ENCODE measurements at regions not wholly inside any gene's neighbourhood (a gene's known extent, or its start where the extent isn't known, plus 50 kb on each side); places are given as distances from the start of the nearest gene placed in this dataset.

DNA sequence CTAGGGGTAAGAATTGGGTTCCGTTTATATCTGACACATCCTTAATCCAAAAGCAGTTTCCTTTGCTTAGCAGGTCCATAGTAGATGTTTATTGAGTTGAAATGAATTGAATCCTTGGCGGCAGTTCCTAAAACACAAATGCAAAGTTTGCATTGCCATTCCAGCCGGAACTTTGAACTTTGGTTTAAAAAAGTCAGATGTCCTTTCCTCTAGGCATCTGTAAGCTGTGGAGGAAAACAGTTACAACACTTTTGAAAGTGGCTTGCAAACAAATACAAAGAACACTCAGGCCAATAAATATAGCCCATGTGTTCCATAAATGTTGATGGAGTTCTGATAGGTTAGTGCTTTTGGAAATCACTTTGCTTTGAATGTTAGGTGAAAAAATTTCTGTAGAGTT, 374.7 kb upstream of the RARB start:
- H3K27me3 ChIP-seq (ENCODE audit: insufficient read depth, low read depth), result no peaks in the 10 kb centered on the region
- H4K20me1 ChIP-seq (ENCODE audit: insufficient read depth), result no peaks in the 10 kb centered on the region
- BruUV-seq (replicated peaks), result no TSS peak
- H3K9me3 ChIP-seq (ENCODE audit: insufficient read depth, low read depth), result no peaks in the 10 kb centered on the region
- H3K4me1 ChIP-seq (replicated peaks; ENCODE audit: insufficient read depth), result no peaks in the 10 kb centered on the region
- CTCF ChIA-PET, result no interaction called here
- TF ChIP-seq, protein P1, sequence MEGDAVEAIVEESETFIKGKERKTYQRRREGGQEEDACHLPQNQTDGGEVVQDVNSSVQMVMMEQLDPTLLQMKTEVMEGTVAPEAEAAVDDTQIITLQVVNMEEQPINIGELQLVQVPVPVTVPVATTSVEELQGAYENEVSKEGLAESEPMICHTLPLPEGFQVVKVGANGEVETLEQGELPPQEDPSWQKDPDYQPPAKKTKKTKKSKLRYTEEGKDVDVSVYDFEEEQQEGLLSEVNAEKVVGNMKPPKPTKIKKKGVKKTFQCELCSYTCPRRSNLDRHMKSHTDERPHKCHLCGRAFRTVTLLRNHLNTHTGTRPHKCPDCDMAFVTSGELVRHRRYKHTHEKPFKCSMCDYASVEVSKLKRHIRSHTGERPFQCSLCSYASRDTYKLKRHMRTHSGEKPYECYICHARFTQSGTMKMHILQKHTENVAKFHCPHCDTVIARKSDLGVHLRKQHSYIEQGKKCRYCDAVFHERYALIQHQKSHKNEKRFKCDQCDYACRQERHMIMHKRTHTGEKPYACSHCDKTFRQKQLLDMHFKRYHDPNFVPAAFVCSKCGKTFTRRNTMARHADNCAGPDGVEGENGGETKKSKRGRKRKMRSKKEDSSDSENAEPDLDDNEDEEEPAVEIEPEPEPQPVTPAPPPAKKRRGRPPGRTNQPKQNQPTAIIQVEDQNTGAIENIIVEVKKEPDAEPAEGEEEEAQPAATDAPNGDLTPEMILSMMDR (conservative IDR thresholded peaks at IDR 0.05), result no peak
- no peak for TF ChIP-seq EZH2 (IDR thresholded peaks at IDR 0.05; ENCODE audit: low read depth)
- no peaks in the 10 kb centered on the region for H3K79me2 ChIP-seq (ENCODE audit: low read depth)
- POLR2A ChIA-PET (ENCODE audit: unreplicated experiment), result no interaction called here
- no peak overlapping the region for H3K27ac ChIP-seq
- no peak overlapping the region for H3K4me2 ChIP-seq
- H3K4me3 ChIP-seq, result no peak overlapping the region
- H3F3A ChIP-seq (ENCODE audit: insufficient read depth, low read depth), result no peaks in the 10 kb centered on the region
- intact Hi-C loops (cut with micrococcal nuclease; ENCODE audit: unreplicated experiment), result no loop called here
- no peaks in the 10 kb centered on the region for H3K36me3 ChIP-seq (ENCODE audit: low read depth)
- no peaks in the 10 kb centered on the region for H3K9me2 ChIP-seq (ENCODE audit: insufficient read depth)
- DNase-seq, result no peak
- no peak overlapping the region for H2AFZ ChIP-seq

DNA sequence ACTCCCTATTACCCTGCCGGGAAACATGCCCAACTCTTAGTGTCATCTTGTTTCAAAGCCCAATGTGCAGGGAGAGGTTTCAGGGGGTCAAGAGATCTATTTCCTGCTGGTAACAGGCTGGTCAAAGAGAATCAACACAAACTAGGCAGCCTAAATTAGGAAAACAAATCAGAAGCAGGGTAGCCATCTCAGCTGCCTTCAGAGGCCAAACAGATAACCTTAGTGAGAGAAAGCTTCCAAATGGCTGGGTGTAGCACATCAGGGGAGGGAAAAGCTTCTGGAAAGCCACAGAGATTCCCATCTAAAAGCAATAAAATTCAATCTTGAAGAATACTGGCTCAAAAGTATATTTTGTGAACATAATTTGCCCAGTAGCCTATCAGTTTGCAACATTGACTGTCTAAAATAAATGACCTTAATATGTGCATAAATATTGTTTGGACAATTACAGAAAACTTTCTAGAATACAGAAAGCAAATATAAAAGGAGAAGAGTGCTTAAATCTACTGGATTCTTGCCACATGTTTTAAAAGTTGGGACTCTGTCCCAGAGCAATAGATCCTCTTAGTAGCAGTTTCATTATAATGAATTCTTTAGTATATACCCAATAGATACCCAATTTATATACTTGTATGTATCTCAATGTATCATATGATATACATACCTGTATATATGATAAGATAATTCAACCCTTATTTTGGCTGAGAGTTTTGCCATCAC, 371.9 kb upstream of the RARB start:
- intact Hi-C loops (cut with micrococcal nuclease; ENCODE audit: unreplicated experiment), result no loop called here
- H3K36me3 ChIP-seq (ENCODE audit: low read depth), result no peaks in the 10 kb centered on the region
- ChIA-PET CTCF (no interaction called here), POLR2A (ENCODE audit: unreplicated experiment) (no interaction called here)
- H3K4me2 ChIP-seq, result no peak overlapping the region
- no peaks in the 10 kb centered on the region for H3K9me2 ChIP-seq (ENCODE audit: insufficient read depth)
- no peak overlapping the region for H3K27ac ChIP-seq
- no peak overlapping the region for H3K4me3 ChIP-seq
- BruUV-seq (replicated peaks), result no TSS peak
- no peaks in the 10 kb centered on the region for H3F3A ChIP-seq (ENCODE audit: insufficient read depth, low read depth)
- H3K79me2 ChIP-seq (ENCODE audit: low read depth), result no peaks in the 10 kb centered on the region
- no peaks in the 10 kb centered on the region for H3K9me3 ChIP-seq (ENCODE audit: insufficient read depth, low read depth)
- no peak for TF ChIP-seq EZH2 (IDR thresholded peaks at IDR 0.05; ENCODE audit: low read depth)
- TF ChIP-seq, protein P1 (conservative IDR thresholded peaks at IDR 0.05), result no peak
- no peaks in the 10 kb centered on the region for H3K27me3 ChIP-seq (ENCODE audit: insufficient read depth, low read depth)
- H4K20me1 ChIP-seq (ENCODE audit: insufficient read depth), result no peaks in the 10 kb centered on the region
- no peaks in the 10 kb centered on the region for H3K4me1 ChIP-seq (replicated peaks; ENCODE audit: insufficient read depth)
- DNase-seq, result no peak
- no peak overlapping the region for H2AFZ ChIP-seq

DNA sequence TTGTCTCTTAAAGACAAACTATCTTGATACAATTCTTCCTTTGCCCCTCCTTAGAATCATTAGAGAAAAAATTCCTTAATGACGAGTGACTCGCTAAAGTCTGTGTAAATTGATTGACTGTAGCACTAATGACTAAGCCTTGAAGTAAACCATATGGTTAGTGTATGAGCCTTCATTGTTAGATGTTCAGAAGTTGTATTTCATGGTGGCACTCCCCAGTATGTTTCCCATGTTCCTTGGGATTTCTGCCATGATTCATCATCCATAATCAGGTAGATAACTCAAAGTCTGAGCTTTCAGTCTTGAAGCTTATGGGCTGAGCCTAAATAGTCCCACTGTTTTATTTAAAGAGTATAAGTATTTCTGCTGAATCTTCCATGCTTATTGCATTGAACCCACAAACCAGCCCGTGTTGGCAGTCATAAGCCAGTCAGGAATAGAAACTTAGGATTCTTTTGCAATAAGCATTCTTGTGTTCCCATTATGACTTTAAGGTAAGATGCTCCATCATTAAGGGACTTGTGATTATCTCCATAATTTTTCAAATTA, 371.2 kb upstream of the RARB start:
- DNase-seq, result no peak
- TF ChIP-seq EZH2 (IDR thresholded peaks at IDR 0.05; ENCODE audit: low read depth), result no peak
- TF ChIP-seq, protein P1 (conservative IDR thresholded peaks at IDR 0.05), result no peak
- Histone ChIP-seq H3K9me3 (ENCODE audit: insufficient read depth, low read depth) (no peaks in the 10 kb centered on the region), H2AFZ (no peak overlapping the region), H3K4me2 (no peak overlapping the region), H3K36me3 (ENCODE audit: low read depth) (no peaks in the 10 kb centered on the region), H3K27ac (no peak overlapping the region), H3F3A (ENCODE audit: insufficient read depth, low read depth) (no peaks in the 10 kb centered on the region), H3K79me2 (ENCODE audit: low read depth) (no peaks in the 10 kb centered on the region), H3K4me1 (replicated peaks; ENCODE audit: insufficient read depth) (no peaks in the 10 kb centered on the region), H3K4me3 (no peak overlapping the region), H4K20me1 (ENCODE audit: insufficient read depth) (no peaks in the 10 kb centered on the region), H3K27me3 (ENCODE audit: insufficient read depth, low read depth) (no peaks in the 10 kb centered on the region), H3K9me2 (ENCODE audit: insufficient read depth) (no peaks in the 10 kb centered on the region; the same call in 1 of the 2 replicates)
- ChIA-PET POLR2A (ENCODE audit: unreplicated experiment) (no interaction called here), CTCF (no interaction called here)
- no TSS peak for BruUV-seq (replicated peaks)
- intact Hi-C loops (cut with micrococcal nuclease; ENCODE audit: unreplicated experiment), result no loop called here

All from PC-9 (cell line).